Fibroblast of pulmonary artery (primary cell): ENCODE measurements at regions not wholly inside any gene's neighbourhood (a gene's known extent, or its start where the extent isn't known, plus 50 kb on each side); places are given as distances from the start of the nearest gene placed in this dataset.
A peak's percentile ranks its signal among the peaks of the same experiment; 100 is the strongest.

Source experiments
- DNase-seq: peaks from one replicate; pipeline ENCODE4 v3.0.0-alpha.2; 2010; ENCODE audit warnings: low read depth
- H3K4me3 ChIP-seq: replicated peaks from 2 replicates; pipeline ENCODE4 v1.5.1; 2011; ENCODE audit warnings: low read depth, mild to moderate bottlenecking, control low read depth, low read length, moderate library complexity
- CTCF ChIP-seq: IDR thresholded peaks from 2 replicates; pipeline ENCODE4 v1.5.1; 2011; ENCODE audit warnings: mild to moderate bottlenecking, control low read depth, low read length, inconsistent platforms; ENCODE audit errors: missing control alignments

GRCh38 chr18:28837100-28837499 is 660.2 kb upstream of the CDH2 start:
- H3K4me3 ChIP-seq: no peak overlapping the region
- no peak for TF ChIP-seq CTCF
- DNase-seq: no peak

DNA sequence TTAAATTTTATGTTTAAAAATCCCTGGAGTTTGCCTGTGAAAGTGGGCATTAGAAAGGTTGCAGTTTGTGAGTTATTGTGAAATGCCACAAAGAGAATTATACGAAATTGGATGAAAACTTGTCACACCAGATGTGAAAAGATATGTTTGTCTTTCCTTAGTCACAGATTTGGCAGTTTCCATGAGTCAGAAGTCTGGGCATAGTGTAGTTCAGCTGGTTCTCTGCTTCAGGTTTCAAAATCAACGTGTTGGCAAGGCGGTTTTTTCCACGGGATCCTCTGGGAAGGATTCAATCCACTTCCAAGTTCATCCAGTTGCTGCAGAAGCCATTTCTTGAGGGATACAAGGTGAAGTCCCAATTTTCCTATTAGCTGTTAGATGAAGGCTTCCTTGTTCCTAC is 658.0 kb upstream of the CDH2 start:
- no peak overlapping the region for H3K4me3 ChIP-seq
- TF ChIP-seq CTCF: no peak
- DNase-seq: peak; percentile 68

GRCh38 chr18:28831908-28832307 is 655.0 kb upstream of the CDH2 start:
- H3K4me3 ChIP-seq: no peak overlapping the region
- no peak for TF ChIP-seq CTCF
- DNase-seq: no peak

- TF ChIP-seq CTCF: no peak
- H3K4me3 ChIP-seq: no peak overlapping the region
- no peak for DNase-seq
Measured at GRCh38 chr18:28831476-28831875, 654.5 kb upstream of the CDH2 start.

- TF ChIP-seq CTCF: no peak
- no peak overlapping the region for H3K4me3 ChIP-seq
- no peak for DNase-seq
Measured at GRCh38 chr18:28826107-28826506, 649.2 kb upstream of the CDH2 start.

- no peak for DNase-seq
- no peak overlapping the region for H3K4me3 ChIP-seq
- TF ChIP-seq CTCF: no peak
Measured at GRCh38 chr18:28824183-28824574, 647.2 kb upstream of the CDH2 start.

DNA sequence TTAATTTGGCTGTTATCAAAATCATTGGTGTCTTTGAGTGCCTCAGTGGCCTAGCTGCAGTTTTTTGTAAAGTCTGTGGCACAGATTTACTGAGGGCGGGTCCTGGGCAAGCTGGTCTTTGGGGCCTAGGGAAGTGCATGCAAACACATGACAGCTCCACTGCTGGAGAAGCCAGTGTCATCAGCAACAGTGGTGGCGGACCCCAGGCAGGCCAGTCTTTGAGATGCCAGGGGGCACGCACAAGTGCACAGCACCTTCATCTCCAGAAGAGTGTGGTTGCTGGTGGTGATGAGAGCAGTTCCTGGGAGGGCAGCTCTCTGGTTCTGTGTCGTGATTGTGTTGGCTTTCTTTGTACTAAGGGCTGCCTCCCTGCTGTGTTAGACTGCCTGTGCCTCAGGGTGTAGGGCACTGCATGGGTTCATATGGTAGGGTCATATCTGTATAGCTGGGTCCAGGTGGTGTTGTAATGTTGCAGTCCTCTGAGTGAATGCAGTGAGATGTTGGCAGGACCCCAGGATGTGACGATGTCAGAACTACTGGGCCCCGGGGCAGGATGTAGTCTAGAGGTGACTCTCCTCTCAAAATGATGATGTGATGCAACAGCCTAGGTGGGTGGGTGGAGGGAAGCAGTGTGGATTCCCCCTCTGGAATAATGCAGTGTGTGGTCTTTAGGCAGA is 646.7 kb upstream of the CDH2 start:
- TF ChIP-seq CTCF: no peak

More for the DNA sequence above, 646.7 kb upstream of the CDH2 start:
- DNase-seq: peak; percentile 34
- no peak overlapping the region for H3K4me3 ChIP-seq
